Spinal cord (tissue), 9 donors: ENCODE measurements at regions not wholly inside any gene's neighbourhood (a gene's known extent, or its start where the extent isn't known, plus 50 kb on each side); places are given as distances from the start of the nearest gene placed in this dataset.

Experiments used
- DNase-seq, 6 donors: peaks; one replicate each; pipeline versions ENCODE4 v3.0.0 to v3.0.0-alpha.2; 2013 to 2015; ENCODE audit warnings: low spot score in 6 of 6, low read depth in 4 of 6
- H3K27ac ChIP-seq: one replicate; pipeline ENCODE4 v1.5.1; 2013; ENCODE audit warnings: low read depth, low read length, control low read depth
- H3K27me3 ChIP-seq: one replicate; pipeline ENCODE4 v1.6.1; 2013; ENCODE audit warnings: low read length; ENCODE audit not compliant: control insufficient read depth, insufficient read depth
- H3K36me3 ChIP-seq: one replicate; pipeline ENCODE4 v1.6.1; 2013; ENCODE audit warnings: low read length; ENCODE audit not compliant: control insufficient read depth, insufficient read depth
- H3K4me1 ChIP-seq: one replicate; pipeline ENCODE4 v1.6.1; 2013; ENCODE audit warnings: low read length; ENCODE audit not compliant: control insufficient read depth, insufficient read depth
- H3K4me3 ChIP-seq: one replicate; pipeline ENCODE4 v1.5.1; 2013; ENCODE audit warnings: low read depth, low read length, control low read depth
- H3K9me3 ChIP-seq: one replicate; pipeline ENCODE4 v1.6.1; 2013; ENCODE audit warnings: low read length; ENCODE audit not compliant: control insufficient read depth, insufficient read depth
- WGBS: methylation state at CpG from one replicate; pipeline ENCODE4 v1.1.5; 2013; ENCODE audit warnings: missing lambda C conversion rate; ENCODE audit not compliant: insufficient coverage; 5-methylcytosine and 5-hydroxymethylcytosine counted together
- donor health status: healthy.

- DNase-seq = no peak
- no peaks in the 10 kb centered on the region for H3K9me3 ChIP-seq
- no peaks in the 10 kb centered on the region for H3K4me1 ChIP-seq
- no peak overlapping the region for H3K27ac ChIP-seq
- 100% methylated on average over 1 of the region's 2 CpGs for WGBS
- H3K36me3 ChIP-seq = no peaks in the 10 kb centered on the region
- H3K27me3 ChIP-seq = no peaks in the 10 kb centered on the region
- H3K4me3 ChIP-seq = no peak overlapping the region
These were observed 71.9 kb upstream of the WDR1 start for GRCh38 chr4:10188400-10189004.

- Histone ChIP-seq H3K4me1 (no peaks in the 10 kb centered on the region), H3K27ac (no peak overlapping the region), H3K9me3 (no peaks in the 10 kb centered on the region), H3K4me3 (no peak overlapping the region), H3K27me3 (no peaks in the 10 kb centered on the region), H3K36me3 (no peaks in the 10 kb centered on the region)
- no CpG with 5 or more reads among the region's 3 CpGs for WGBS
- DNase-seq = no peak
These were observed 69.9 kb upstream of the WDR1 start for GRCh38 chr4:10186228-10187214.

GRCh38 chr4:10185518-10186227 lies 69.1 kb upstream of the WDR1 start:
- Histone ChIP-seq H3K27me3 (no peaks in the 10 kb centered on the region), H3K4me3 (no peak overlapping the region), H3K36me3 (no peaks in the 10 kb centered on the region), H3K9me3 (no peaks in the 10 kb centered on the region), H3K27ac (no peak overlapping the region), H3K4me1 (no peaks in the 10 kb centered on the region)
- no peak for DNase-seq
- 92% methylated on average over 3 of the region's 5 CpGs for WGBS

- Histone ChIP-seq H3K4me1 (no peaks in the 10 kb centered on the region), H3K9me3 (no peaks in the 10 kb centered on the region), H3K27me3 (no peaks in the 10 kb centered on the region), H3K27ac (no peak overlapping the region), H3K36me3 (no peaks in the 10 kb centered on the region), H3K4me3 (no peak overlapping the region)
- 83% methylated on average over 6 of the region's 7 CpGs for WGBS
- DNase-seq = no peak
These were observed 67.9 kb upstream of the WDR1 start for GRCh38 chr4:10184501-10184938.

- H3K9me3 ChIP-seq = no peaks in the 10 kb centered on the region
- H3K27me3 ChIP-seq = no peaks in the 10 kb centered on the region
- no CpG with 5 or more reads among the region's 5 CpGs for WGBS
- no peaks in the 10 kb centered on the region for H3K4me1 ChIP-seq
- H3K36me3 ChIP-seq = no peaks in the 10 kb centered on the region
- no peak overlapping the region for H3K4me3 ChIP-seq
- no peak for DNase-seq
- H3K27ac ChIP-seq = no peak overlapping the region
These were observed 67.4 kb upstream of the WDR1 start for GRCh38 chr4:10184041-10184440.

GRCh38 chr4:10183462-10183861 lies 66.9 kb upstream of the WDR1 start:
- Histone ChIP-seq H3K27me3 (no peaks in the 10 kb centered on the region), H3K4me1 (no peaks in the 10 kb centered on the region), H3K27ac (no peak overlapping the region), H3K9me3 (no peaks in the 10 kb centered on the region), H3K36me3 (no peaks in the 10 kb centered on the region), H3K4me3 (no peak overlapping the region)
- no CpG with 5 or more reads among the region's 1 CpG for WGBS
- DNase-seq = no peak

GRCh38 chr4:10182446-10183424 lies 66.1 kb upstream of the WDR1 start:
- no peaks in the 10 kb centered on the region for H3K36me3 ChIP-seq
- DNase-seq = no peak
- no peaks in the 10 kb centered on the region for H3K27me3 ChIP-seq
- H3K4me3 ChIP-seq = no peak overlapping the region
- H3K27ac ChIP-seq = no peak overlapping the region
- H3K4me1 ChIP-seq = no peaks in the 10 kb centered on the region
- H3K9me3 ChIP-seq = no peaks in the 10 kb centered on the region
- 89% methylated on average over 3 of the region's 6 CpGs for WGBS

GRCh38 chr4:10181745-10182445 lies 65.3 kb upstream of the WDR1 start:
- WGBS = 78% methylated on average over 5 of the region's 8 CpGs
- Histone ChIP-seq H3K4me1 (no peaks in the 10 kb centered on the region), H3K36me3 (no peaks in the 10 kb centered on the region), H3K4me3 (no peak overlapping the region), H3K27ac (no peak overlapping the region), H3K27me3 (no peaks in the 10 kb centered on the region), H3K9me3 (no peaks in the 10 kb centered on the region)
- no peak for DNase-seq
